NB4 (cell line): ENCODE measurements at regions not wholly inside any gene's neighbourhood (a gene's known extent, or its start where the extent isn't known, plus 50 kb on each side); places are given as distances from the start of the nearest gene placed in this dataset.

ENCODE experiments used
- CTCF ChIP-seq: IDR thresholded peaks from one replicate; pipeline ENCODE4 v1.5.1; 2012; ENCODE audit warnings: low read depth, low read length
- MAX ChIP-seq: IDR thresholded peaks from 2 replicates; pipeline ENCODE4 v1.6.1; 2011; ENCODE audit warnings: low read depth, low read length
- MYC ChIP-seq: IDR thresholded peaks from 2 replicates; pipeline ENCODE4 v1.6.1; 2011; ENCODE audit warnings: low read depth, low read length
- POLR2A ChIP-seq: IDR thresholded peaks from 2 replicates; pipeline ENCODE4 v1.6.1; 2011; ENCODE audit warnings: mild to moderate bottlenecking; ENCODE audit not compliant: insufficient read length; ENCODE audit errors: extremely low read depth

- no peak for TF ChIP-seq CTCF
- TF ChIP-seq POLR2A, result no peak
- no peak for TF ChIP-seq MAX
- no peak for TF ChIP-seq MYC
Measured at GRCh38 chr15:94864600-94864999, 633.2 kb downstream of the MCTP2 start.
